Stimulated activated memory B cell treated with anti-CD40 and anti-IgM and Interleukin-4, amounts not matched to agents 10 μg/mL and 1 μg/mL and 100 μg/mL, for 72 hours (primary cell): ENCODE measurements at regions not wholly inside any gene's neighbourhood (a gene's known extent, or its start where the extent isn't known, plus 50 kb on each side); places are given as distances from the start of the nearest gene placed in this dataset.
"Not testable (repeated sequence)": the region's sequence is repeated elsewhere in the genome, so short reads cannot be mapped to it uniquely, and the experiment has no call there.

Experiments
- ATAC-seq: fragments of 150-1000 bp; cut with Tn5 transposase; 2 replicates; pipeline ENCODE4 v1.10.0; 2021
- H3K27ac Mint-ChIP-seq: one replicate; pipeline ENCODE4 v1.8.0; 2022; ENCODE audit warnings: mild to moderate bottlenecking, mixed read lengths
- H3K27me3 Mint-ChIP-seq: one replicate; pipeline ENCODE4 v1.8.0; 2022; ENCODE audit warnings: mixed read lengths
- H3K36me3 Mint-ChIP-seq: one replicate; pipeline ENCODE4 v1.8.0; 2022; ENCODE audit warnings: mixed read lengths
- H3K4me1 Mint-ChIP-seq: one replicate; pipeline ENCODE4 v1.8.0; 2022; ENCODE audit warnings: mixed read lengths
- H3K4me3 Mint-ChIP-seq: one replicate; pipeline ENCODE4 v1.8.0; 2022; ENCODE audit warnings: mild to moderate bottlenecking, moderate library complexity, mixed read lengths
- H3K9me3 Mint-ChIP-seq: one replicate; pipeline ENCODE4 v1.8.0; 2022; ENCODE audit warnings: mixed read lengths

DNA sequence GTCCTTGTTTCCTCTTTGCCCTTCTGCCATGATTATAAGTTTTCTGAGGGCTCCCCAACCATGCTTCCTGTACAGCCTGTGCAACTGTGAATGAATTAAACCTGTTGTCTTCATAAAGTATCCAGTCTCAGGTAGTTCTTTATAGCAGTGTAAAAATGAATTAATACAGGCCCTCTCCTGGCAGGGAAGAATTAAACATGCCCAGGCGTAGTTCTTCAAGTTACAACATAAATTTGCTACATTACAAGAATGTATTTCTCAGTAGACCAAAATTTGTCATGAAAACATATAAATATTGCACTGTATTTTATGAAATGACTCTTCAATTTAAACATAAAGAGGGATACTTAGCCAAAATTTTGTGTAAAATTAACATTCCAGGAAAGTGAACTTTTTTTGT, 1089.9 kb upstream of the PCDH10 start:
- H3K4me3 Mint-ChIP-seq, result no peak overlapping the region
- H3K27ac Mint-ChIP-seq, result no peak overlapping the region
- peaks cover 11% of the 10 kb centered on the region for H3K9me3 Mint-ChIP-seq
- no peak for ATAC-seq
- H3K4me1 Mint-ChIP-seq, result no peaks in the 10 kb centered on the region
- no peaks in the 10 kb centered on the region for H3K36me3 Mint-ChIP-seq
- no peaks in the 10 kb centered on the region for H3K27me3 Mint-ChIP-seq

DNA sequence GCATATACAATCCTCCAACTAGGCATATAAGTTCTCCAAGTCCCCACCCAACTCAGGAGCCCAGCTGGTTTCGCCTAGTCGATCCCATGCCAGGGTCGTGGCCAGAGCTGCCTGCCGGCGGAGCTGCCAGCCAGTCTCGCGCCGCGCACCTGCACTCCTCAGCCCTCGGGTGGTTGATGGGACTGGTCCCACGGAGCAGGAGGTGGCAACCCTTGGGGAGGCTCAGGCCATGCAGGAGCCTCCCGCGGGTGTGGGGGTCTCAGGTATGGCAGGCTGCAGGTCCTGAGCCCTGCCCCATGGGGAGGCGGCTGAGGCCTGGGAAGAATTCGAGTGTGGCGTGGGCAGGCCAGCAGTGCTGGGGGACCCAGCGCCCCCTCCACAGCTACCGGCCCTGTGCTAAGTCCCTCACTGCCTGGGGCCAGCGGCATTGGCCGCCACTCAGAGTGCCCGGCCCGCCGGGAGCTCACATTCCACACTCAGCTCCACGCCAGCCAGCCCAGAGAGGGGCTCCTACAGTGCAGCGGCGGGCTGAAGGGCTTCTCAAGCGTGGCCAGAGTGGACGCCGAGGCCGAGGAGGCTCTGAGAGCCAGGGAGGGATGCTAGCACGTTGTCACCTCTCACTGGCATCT, 1086.4 kb upstream of the PCDH10 start:
- H3K27ac Mint-ChIP-seq, result no peak overlapping the region
- ATAC-seq, result no peak
- no peaks in the 10 kb centered on the region for H3K27me3 Mint-ChIP-seq
- peaks cover 3% of the 10 kb centered on the region for H3K9me3 Mint-ChIP-seq
- no peaks in the 10 kb centered on the region for H3K36me3 Mint-ChIP-seq
- H3K4me3 Mint-ChIP-seq, result no peak overlapping the region
- H3K4me1 Mint-ChIP-seq, result no peaks in the 10 kb centered on the region

DNA sequence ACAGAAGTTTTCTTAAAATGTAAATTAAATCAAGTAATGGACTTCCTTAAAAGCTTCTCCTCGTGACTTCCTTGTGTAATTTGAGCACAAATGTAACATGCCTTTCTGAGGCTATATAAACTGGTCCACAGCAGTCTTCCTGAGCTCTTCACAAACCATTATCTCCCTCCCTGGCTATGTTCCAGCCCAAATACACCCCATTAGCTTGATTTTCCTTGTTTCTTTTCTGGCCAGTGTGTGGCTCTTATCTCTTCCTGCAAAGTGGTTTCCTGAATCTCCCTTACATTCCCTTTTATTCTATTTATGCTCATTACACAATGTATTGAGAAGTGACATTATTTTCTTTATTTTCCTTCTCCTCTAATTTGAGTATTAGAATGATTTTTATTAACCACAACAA, 1085.3 kb upstream of the PCDH10 start:
- ATAC-seq, result no peak

DNA sequence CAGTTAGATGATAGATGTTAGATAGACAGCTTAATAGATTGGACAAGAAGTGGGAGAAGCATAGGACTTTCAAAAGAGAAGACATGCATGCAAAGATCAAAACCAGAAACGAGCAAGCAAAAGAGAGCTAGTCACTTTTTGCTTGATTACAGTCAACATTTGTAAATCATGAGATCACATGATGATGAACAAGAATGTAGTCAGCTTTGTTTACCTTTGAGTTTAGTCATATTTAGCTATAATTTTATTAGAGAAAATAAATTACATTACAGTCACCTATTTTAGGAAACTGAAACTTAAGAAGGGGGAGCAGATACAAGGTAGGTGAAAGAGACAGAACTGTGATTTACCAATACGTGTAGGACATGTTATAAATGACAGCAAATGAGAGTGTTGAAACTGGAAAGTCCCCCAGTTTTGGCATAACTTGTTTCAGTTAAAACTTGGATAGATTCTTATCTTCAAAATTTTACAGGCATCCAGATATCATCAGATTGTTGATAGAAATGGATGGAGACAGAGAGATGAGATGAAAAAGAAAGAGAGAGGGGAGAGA, 1083.1 kb upstream of the PCDH10 start:
- no peak for ATAC-seq
- no peaks in the 10 kb centered on the region for H3K27me3 Mint-ChIP-seq
- no peak overlapping the region for H3K27ac Mint-ChIP-seq
- peaks cover 3% of the 10 kb centered on the region for H3K9me3 Mint-ChIP-seq
- H3K4me1 Mint-ChIP-seq, result no peaks in the 10 kb centered on the region
- no peaks in the 10 kb centered on the region for H3K36me3 Mint-ChIP-seq
- no peak overlapping the region for H3K4me3 Mint-ChIP-seq

More for the DNA sequence above, 1085.3 kb upstream of the PCDH10 start:
- Mint-ChIP-seq H3K27me3 (no peaks in the 10 kb centered on the region), H3K4me1 (no peaks in the 10 kb centered on the region), H3K4me3 (no peak overlapping the region), H3K27ac (no peak overlapping the region), H3K36me3 (no peaks in the 10 kb centered on the region), H3K9me3 (peaks cover 3% of the 10 kb centered on the region)

DNA sequence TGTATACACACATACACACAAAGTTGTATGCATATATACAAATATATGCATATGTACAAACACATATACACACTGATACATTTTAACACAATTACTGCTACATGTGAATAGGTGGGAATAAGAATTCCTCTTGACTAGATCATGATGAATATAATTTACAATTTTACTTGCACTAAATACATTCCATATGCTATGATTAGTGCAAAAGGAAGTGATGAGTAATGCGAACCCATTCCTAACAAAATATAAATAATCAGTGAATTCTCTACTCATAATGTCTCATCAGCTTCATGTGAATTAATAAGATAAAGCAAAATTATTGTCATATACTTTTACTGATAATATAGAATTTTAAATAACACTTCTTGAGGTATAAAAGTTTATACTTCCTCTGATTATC, 1077.3 kb upstream of the PCDH10 start:
- Mint-ChIP-seq H3K27ac (no peak overlapping the region), H3K4me1 (no peaks in the 10 kb centered on the region), H3K9me3 (no peaks in the 10 kb centered on the region), H3K4me3 (no peak overlapping the region), H3K27me3 (no peaks in the 10 kb centered on the region), H3K36me3 (no peaks in the 10 kb centered on the region)
- ATAC-seq, result no peak

DNA sequence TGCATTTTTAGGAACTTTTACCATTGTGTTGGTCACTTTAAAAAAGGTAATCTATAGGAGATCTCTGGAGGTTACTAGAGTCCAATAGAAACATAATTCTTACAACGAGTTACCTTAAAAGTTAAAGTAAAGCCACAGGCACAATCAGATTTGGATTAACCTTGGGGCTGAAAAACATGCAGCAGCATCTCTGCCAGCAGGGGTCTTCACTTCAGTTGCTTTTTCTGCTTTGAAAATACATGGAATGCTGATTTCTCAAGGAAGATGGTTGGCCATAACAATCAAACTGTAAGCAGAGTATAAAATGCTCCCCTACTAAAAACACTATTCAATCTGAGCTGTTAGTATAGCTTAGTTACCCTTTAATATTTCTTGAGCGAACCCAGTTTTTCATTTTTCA, 1072.3 kb upstream of the PCDH10 start:
- Mint-ChIP-seq H3K27ac (no peak overlapping the region), H3K27me3 (no peaks in the 10 kb centered on the region), H3K4me1 (no peaks in the 10 kb centered on the region), H3K4me3 (no peak overlapping the region), H3K36me3 (no peaks in the 10 kb centered on the region), H3K9me3 (peaks cover 2% of the 10 kb centered on the region)
- no peak for ATAC-seq

DNA sequence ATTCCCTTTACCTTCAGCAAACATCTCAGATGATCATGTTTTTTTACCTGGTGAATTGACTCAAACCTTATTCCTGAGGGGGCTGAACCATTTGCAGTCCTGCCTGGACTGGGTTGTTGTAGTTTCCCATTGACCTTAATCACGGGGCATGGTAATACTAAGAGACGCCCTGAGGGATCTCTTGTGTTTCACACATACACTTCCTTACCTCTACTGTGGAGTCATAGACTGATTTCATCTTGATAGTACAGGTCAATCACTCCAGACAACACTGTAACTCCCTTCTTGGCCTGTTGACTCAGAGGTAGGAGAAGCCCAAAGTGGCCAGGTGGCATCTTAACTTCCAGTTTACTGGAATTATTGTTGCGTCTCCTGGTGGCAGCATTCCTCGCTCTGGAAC, 1064.0 kb upstream of the PCDH10 start:
- no peak for ATAC-seq
- H3K27me3 Mint-ChIP-seq, result no peaks in the 10 kb centered on the region
- no peak overlapping the region for H3K4me3 Mint-ChIP-seq
- no peaks in the 10 kb centered on the region for H3K4me1 Mint-ChIP-seq
- no peaks in the 10 kb centered on the region for H3K36me3 Mint-ChIP-seq
- peaks cover 7% of the 10 kb centered on the region for H3K9me3 Mint-ChIP-seq
- H3K27ac Mint-ChIP-seq, result no peak overlapping the region

DNA sequence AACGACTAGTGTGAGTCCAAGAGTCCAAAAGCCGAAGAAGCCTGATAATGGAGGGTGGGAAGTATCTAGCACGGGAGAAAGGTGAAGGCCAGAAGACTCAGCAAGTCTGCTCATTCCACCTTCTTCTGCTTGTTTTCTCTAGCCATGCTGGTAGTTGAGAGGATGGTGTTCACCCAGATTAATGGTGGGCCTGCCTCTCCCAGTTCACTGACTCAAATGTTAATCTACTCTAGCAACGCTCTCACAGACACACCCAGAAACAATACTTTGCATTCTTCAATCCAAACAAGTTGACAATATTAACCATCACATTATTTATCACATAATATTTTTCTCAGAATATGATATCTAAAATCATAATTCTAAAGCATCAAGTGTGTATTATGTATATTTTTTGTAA, 1055.1 kb upstream of the PCDH10 start:
- Mint-ChIP-seq H3K27ac (no peak overlapping the region), H3K4me3 (no peak overlapping the region), H3K4me1 (no peaks in the 10 kb centered on the region), H3K9me3 (no peaks in the 10 kb centered on the region), H3K27me3 (no peaks in the 10 kb centered on the region), H3K36me3 (no peaks in the 10 kb centered on the region)
- no peak for ATAC-seq

DNA sequence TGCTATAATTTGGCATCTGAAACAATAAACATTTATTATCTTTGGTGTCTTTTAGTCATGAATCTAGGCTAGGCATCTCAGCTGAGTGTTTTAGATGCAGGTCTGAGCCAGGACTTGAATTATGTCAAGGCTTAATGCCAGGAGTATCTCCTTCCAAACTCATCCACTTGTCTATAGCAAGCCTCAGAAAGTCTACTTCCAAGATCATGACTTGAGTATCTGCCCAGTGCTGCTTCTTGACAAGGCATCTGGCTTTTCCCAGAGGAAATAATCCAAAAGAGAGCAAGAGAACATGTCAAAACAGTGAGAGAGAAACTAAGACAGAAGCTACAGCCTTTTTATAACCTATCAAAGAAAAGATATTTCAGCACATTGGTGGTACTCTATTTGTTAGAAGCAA, 1052.1 kb upstream of the PCDH10 start:
- Mint-ChIP-seq H3K4me3 (no peak overlapping the region), H3K27ac (no peak overlapping the region), H3K36me3 (no peaks in the 10 kb centered on the region), H3K9me3 (no peaks in the 10 kb centered on the region), H3K4me1 (no peaks in the 10 kb centered on the region), H3K27me3 (no peaks in the 10 kb centered on the region)
- ATAC-seq, result no peak

DNA sequence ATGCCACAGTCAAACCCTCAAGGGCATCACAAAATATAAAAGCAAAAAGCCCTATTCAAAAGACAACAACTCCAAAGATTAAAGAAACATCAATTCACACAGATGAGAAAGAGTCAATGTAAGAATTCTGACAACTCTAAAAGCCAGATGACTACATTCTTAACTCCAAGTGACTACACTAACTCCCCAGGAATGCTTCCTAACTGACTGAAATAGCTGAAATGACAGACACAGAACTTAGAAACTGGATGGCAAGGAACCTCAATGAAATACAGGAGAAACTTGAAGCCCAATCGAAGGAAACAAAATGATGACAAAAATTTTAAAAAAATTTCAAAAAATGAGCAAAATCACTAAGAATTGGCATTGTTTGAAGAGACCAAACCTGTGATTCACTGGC, 1047.6 kb upstream of the PCDH10 start:
- H3K9me3 Mint-ChIP-seq, result peaks cover 4% of the 10 kb centered on the region
- H3K36me3 Mint-ChIP-seq, result no peaks in the 10 kb centered on the region
- no peaks in the 10 kb centered on the region for H3K27me3 Mint-ChIP-seq
- ATAC-seq, result no peak
- H3K4me1 Mint-ChIP-seq, result no peaks in the 10 kb centered on the region
- no peak overlapping the region for H3K27ac Mint-ChIP-seq
- no peak overlapping the region for H3K4me3 Mint-ChIP-seq

DNA sequence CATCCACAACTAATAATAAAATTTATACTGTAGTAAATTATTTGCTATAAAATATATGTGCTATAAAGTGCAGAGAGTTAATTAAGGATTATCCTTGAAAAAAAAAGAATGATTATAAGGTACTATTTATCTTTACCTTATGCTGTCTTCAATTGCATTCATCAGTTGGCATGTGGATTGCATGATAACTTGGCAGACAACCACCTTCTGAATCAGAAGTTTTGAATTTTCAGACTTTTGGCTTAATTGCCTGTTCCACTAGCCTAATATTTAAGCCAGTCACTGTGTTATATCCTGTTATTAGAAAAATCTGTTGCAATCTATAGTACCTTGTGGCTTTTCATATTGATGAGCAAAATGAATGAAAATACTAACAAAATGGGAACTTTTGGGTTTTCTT, 1040.3 kb upstream of the PCDH10 start:
- H3K27me3 Mint-ChIP-seq, result no peaks in the 10 kb centered on the region
- no peak for ATAC-seq
- no peak overlapping the region for H3K4me3 Mint-ChIP-seq
- H3K36me3 Mint-ChIP-seq, result no peaks in the 10 kb centered on the region
- no peaks in the 10 kb centered on the region for H3K4me1 Mint-ChIP-seq
- no peak overlapping the region for H3K27ac Mint-ChIP-seq
- peaks cover 7% of the 10 kb centered on the region for H3K9me3 Mint-ChIP-seq

DNA sequence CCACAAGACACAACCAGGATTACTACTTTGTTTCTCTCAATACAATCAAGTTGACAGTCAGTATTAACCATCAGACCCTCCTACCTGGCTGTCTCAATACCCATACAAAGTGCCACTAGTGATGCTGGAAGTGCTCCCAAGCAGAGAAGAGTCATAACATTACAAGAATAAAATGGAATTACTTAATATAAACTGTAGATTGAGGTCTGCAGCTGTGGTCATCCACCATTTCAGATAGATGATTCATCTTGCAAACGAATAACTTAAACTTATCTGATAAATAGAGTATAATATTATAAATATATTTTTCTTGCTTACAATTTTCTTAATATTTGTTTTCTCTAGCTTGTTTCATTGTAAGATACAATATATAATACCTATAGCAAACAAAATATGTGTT, 1034.2 kb upstream of the PCDH10 start:
- H3K27ac Mint-ChIP-seq, result no peak overlapping the region
- H3K4me3 Mint-ChIP-seq, result no peak overlapping the region
- H3K36me3 Mint-ChIP-seq, result no peaks in the 10 kb centered on the region
- H3K9me3 Mint-ChIP-seq, result peaks cover 14% of the 10 kb centered on the region
- H3K4me1 Mint-ChIP-seq, result no peaks in the 10 kb centered on the region
- H3K27me3 Mint-ChIP-seq, result no peaks in the 10 kb centered on the region
- ATAC-seq, result no peak

DNA sequence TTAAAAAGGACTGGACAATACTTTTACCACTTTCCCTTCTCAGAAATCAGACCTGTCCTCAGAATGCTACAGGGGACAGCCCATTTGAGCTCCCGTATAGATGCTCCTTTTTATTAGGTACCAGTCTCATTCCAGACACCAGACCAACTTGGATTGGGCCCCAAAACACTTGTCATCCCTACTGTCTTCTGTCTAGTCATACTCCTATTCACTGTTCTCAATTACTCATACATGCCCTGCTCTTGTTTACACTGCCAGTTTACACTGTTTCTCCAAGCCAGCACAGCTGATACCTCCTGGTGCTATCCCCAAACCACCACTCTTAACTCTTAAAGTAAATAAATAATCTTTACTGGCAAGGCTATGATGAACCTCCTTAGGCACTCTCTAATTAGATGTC, 1026.4 kb upstream of the PCDH10 start:
- H3K4me1 Mint-ChIP-seq, H3K27me3 Mint-ChIP-seq, H3K36me3 Mint-ChIP-seq, ATAC-seq, H3K4me3 Mint-ChIP-seq, H3K27ac Mint-ChIP-seq: not testable (repeated sequence)
- peaks cover 19% of the 10 kb centered on the region for H3K9me3 Mint-ChIP-seq

DNA sequence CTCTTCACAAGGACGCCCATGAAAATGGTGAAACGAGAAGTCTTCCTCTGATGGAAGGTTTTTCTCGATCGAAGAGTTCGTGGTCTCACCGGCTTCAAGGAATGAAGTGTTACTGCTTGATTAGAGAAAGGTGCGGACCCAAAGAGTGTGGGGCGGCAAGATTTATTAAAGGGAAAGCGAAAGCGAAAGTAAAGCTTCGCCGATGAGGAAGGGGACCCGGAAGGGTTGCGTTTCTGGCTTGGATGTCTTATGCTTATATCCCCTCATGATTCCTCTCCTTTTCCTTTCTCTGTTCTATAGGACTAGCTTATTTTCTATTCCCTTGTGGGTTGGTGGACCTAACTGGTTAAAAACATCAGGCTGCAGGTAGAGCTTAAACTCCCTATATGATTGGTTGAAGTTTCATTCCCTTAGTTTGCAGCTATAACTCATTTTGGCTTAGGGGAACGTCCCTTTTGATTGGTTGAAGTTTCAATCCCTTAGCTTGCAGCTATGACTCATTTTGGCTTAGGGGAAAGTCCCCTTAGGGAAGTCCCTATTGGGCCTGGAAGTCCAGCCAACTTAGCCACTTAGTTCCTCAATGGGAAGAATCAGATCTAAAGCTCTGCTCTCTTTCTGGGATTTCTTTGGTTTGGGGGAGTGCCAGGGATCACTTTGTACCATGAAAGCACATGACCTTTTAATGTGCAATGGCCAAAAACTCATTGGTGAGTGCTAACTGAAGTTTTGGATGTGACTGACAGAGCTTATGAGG, 1025.0 kb upstream of the PCDH10 start:
- Mint-ChIP-seq H3K4me1 (no peaks in the 10 kb centered on the region), H3K4me3 (no peak overlapping the region), H3K27me3 (no peaks in the 10 kb centered on the region), H3K27ac (no peak overlapping the region), H3K36me3 (no peaks in the 10 kb centered on the region), H3K9me3 (peaks cover 12% of the 10 kb centered on the region)
- ATAC-seq, result no peak

DNA sequence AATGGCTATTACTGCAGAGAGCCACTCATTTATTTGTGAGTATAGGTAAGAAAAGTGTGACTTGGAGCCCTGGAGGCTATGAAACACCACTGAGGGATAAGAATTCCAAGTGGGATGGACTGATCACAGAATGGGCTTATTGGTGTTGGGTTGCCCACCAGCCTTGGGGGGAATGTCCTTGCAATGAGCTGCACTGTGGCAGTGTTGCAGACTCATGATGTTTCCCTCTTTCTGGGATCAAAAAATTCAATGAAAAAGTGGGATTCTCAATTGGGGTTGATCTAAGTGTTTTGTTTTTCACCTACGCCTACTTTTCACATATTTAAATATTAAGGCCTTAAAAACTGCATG, 1024.5 kb upstream of the PCDH10 start:
- H3K27me3 Mint-ChIP-seq, result no peaks in the 10 kb centered on the region
- no peak overlapping the region for H3K4me3 Mint-ChIP-seq
- ATAC-seq, result no peak
- H3K9me3 Mint-ChIP-seq, result peaks cover 8% of the 10 kb centered on the region
- H3K27ac Mint-ChIP-seq, result no peak overlapping the region
- no peaks in the 10 kb centered on the region for H3K4me1 Mint-ChIP-seq
- H3K36me3 Mint-ChIP-seq, result no peaks in the 10 kb centered on the region

DNA sequence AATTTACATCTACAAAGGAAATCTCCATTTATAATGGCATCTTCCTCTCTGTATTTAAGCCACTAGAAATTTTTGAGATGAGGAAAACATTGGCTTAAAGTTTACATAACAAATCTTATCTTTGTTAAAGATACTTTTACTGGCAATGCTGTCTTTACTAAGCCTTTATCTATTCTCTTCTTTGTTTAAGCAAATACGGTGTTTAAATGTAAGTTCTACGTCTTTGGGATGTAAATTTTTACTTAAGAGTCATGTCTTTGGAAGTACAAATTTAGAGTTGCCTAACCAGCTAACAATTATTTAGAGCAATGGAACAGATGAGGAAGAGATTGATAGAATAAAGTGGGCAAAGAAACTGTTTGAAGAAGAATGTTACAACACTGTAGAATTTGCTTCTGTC, 1024.0 kb upstream of the PCDH10 start:
- Mint-ChIP-seq H3K27me3 (no peaks in the 10 kb centered on the region), H3K4me3 (no peak overlapping the region), H3K27ac (no peak overlapping the region), H3K36me3 (no peaks in the 10 kb centered on the region), H3K9me3 (peaks cover 8% of the 10 kb centered on the region), H3K4me1 (no peaks in the 10 kb centered on the region)
- no peak for ATAC-seq
